ENCODE measurements at regions not wholly inside any gene's neighbourhood (a gene's known extent, or its start where the extent isn't known, plus 50 kb on each side); places are given as distances from the start of the nearest gene placed in this dataset.

DNA sequence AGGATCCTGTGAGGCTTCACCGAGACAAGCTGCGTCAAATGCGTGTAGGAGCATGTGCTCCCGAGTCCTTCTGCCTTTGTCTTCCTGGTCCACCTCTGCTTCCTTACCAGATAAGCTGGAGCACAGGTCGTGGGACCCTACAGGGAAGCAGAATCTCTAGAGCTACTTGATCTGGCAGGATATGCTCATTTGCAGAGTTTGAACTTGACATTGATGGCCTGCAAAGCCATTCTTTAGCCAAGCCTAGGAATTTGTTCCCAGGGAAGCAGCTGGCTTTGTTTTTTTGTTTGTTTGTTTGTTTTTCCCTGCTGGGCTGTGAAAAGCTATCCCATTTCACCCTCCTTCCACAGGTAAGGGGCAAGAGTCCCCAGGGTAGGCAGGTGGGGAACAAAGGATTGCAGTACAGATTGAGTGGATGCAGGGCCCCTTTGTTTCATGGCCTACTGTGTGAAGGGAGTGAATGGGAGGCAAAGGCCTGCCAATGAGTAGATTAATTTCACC is 200.0 kb upstream of the BMPER start:
- TF ChIP-seq, protein P1, sequence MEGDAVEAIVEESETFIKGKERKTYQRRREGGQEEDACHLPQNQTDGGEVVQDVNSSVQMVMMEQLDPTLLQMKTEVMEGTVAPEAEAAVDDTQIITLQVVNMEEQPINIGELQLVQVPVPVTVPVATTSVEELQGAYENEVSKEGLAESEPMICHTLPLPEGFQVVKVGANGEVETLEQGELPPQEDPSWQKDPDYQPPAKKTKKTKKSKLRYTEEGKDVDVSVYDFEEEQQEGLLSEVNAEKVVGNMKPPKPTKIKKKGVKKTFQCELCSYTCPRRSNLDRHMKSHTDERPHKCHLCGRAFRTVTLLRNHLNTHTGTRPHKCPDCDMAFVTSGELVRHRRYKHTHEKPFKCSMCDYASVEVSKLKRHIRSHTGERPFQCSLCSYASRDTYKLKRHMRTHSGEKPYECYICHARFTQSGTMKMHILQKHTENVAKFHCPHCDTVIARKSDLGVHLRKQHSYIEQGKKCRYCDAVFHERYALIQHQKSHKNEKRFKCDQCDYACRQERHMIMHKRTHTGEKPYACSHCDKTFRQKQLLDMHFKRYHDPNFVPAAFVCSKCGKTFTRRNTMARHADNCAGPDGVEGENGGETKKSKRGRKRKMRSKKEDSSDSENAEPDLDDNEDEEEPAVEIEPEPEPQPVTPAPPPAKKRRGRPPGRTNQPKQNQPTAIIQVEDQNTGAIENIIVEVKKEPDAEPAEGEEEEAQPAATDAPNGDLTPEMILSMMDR (IDR thresholded peaks at IDR 0.05; ENCODE audit: low read depth, low read length): no peak
- TF ChIP-seq POLR2A (IDR thresholded peaks at IDR 0.05; ENCODE audit: extremely low read depth, insufficient read length) (no peak), MYC (IDR thresholded peaks at IDR 0.05; ENCODE audit: low read depth, low read length) (no peak)
- TF ChIP-seq, protein P2, sequence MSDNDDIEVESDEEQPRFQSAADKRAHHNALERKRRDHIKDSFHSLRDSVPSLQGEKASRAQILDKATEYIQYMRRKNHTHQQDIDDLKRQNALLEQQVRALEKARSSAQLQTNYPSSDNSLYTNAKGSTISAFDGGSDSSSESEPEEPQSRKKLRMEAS (IDR thresholded peaks at IDR 0.05; ENCODE audit: low read depth, low read length): no peak

Measured in NB4 (cell line).